GM12874 (cell line): ENCODE measurements at regions not wholly inside any gene's neighbourhood (a gene's known extent, or its start where the extent isn't known, plus 50 kb on each side); places are given as distances from the start of the nearest gene placed in this dataset.

Experiments used
- CTCF ChIP-seq: IDR thresholded peaks from 2 replicates; pipeline ENCODE4 v1.5.1; 2011; ENCODE audit warnings: low read depth, mild to moderate bottlenecking, control low read depth, low read length, moderate library complexity; ENCODE audit not compliant: insufficient read depth

DNA sequence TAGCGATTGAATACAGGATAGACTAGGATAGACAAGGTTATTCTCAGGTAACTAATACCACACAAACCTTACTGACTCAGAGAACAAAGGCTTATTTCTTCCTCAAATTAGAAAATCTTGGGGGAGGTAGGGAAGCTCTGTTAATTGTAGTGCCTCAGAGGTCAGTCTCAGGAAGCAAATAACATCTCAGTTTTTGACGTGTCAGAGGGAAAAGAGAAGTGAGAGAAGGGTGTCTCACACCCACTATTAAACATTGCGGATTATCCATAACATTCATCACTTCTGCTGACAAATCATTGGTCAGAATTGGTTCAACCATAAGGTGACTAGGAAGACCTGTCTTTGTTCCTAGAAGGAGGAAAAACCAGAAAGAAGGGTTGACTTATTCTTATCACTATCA lies 579.4 kb upstream of the MIR17HG start:
- TF ChIP-seq CTCF, result no peak

- no peak for TF ChIP-seq CTCF
These were observed 578.1 kb upstream of the MIR17HG start for GRCh38 chr13:90769387-90769786.

DNA sequence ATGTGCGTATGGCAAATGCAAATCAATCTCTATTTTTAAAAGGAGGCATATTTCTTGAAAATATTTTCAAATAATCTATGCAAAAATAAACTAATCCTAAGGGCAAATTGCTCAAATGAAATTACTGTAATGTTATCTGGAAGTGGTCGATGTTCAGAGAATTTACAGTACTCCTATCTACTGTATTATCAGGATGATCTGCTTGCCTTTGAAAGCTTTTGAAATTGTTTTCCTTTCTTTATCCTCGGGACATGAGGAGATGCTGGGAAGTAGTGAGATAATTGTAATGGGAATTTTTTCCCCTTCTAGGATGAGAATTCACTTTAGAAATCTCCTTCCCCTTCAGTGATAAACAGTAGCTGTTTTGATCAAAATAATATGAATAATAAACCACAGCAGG lies 577.2 kb upstream of the MIR17HG start:
- TF ChIP-seq CTCF, result no peak

GRCh38 chr13:90773681-90774080 lies 573.8 kb upstream of the MIR17HG start:
- TF ChIP-seq CTCF, result no peak

GRCh38 chr13:90776051-90776748 lies 571.3 kb upstream of the MIR17HG start:
- TF ChIP-seq CTCF, result no peak

GRCh38 chr13:90783273-90783672 lies 564.2 kb upstream of the MIR17HG start:
- TF ChIP-seq CTCF, result no peak

DNA sequence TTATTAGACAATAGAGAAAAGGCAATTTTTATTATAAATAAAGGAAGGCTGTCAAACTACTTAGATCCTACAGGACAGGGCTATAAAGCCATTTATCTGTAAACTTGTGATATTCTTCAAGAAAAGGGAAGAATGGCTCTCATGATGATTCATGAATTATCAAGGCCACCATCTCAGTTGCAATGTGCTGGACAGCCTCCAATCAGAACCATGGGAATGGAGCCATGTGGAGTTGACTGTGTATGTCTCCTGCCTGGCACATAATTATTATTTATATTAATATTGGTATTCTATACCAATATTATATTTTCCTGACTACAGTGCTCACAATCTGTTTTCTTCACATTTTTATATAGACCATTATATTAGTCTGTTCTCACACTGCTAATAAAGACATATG lies 560.5 kb upstream of the MIR17HG start:
- no peak for TF ChIP-seq CTCF

- TF ChIP-seq CTCF, result no peak
These were observed 555.2 kb upstream of the MIR17HG start for GRCh38 chr13:90792335-90792734.
